ENCODE measurements at regions not wholly inside any gene's neighbourhood (a gene's known extent, or its start where the extent isn't known, plus 50 kb on each side); places are given as distances from the start of the nearest gene placed in this dataset.
A peak's percentile ranks its signal among the peaks of the same experiment; 100 is the strongest.

DNA sequence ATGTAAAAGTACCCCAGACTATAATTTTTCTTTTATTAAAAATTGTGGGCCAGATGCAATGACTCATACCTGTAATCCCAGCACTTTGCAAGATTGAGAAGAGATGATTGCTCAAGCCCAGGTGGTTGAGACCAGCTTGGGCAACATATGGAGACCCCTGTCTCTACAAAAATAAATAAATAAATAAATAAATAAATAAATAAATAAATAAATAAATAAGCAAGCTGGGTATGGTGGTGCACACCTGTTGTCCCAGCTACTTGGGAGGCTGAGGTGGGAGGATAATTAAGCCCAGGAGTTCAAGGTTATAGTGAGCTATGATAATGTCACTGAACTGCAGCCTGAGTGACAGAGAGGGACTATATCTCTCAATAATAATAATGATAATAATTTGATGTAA, 66.1 kb upstream of the CCDC179 start:
- no peak for DNase-seq (ENCODE audit: low read depth in 2 of 2)
- Histone ChIP-seq H3K4me1 (ENCODE audit: control insufficient read depth, extremely low read depth, insufficient read depth, low read length) (no peaks in the 10 kb centered on the region), H3K27ac (ENCODE audit: insufficient read depth, low read length) (no peak overlapping the region), H3K9me3 (ENCODE audit: control insufficient read depth, insufficient read depth, low read depth, low read length) (no peaks in the 10 kb centered on the region), H3K27me3 (ENCODE audit: control insufficient read depth, insufficient read depth, low read length) (no peaks in the 10 kb centered on the region), H2AFZ (ENCODE audit: low read length) (no peak overlapping the region), H4K20me1 (ENCODE audit: control insufficient read depth, extremely low read depth, insufficient read depth, low read length) (no peaks in the 10 kb centered on the region), H3K4me3 (replicated peaks in 1 of 4; ENCODE audit: control extremely low read depth in 1 of 4, insufficient read depth in 1 of 4, low read depth in 3 of 4, low read length in 4 of 4) (no peak overlapping the region), H3K4me2 (ENCODE audit: extremely low read depth, insufficient read depth, low read length) (no peak overlapping the region), H3K36me3 (ENCODE audit: control insufficient read depth, insufficient read depth, low read length) (no peaks in the 10 kb centered on the region), H3K9ac (ENCODE audit: insufficient read depth, low read length) (no peak overlapping the region), H3K79me2 (ENCODE audit: control insufficient read depth, insufficient read depth, low read length) (no peaks in the 10 kb centered on the region)
- TF ChIP-seq, protein P1, sequence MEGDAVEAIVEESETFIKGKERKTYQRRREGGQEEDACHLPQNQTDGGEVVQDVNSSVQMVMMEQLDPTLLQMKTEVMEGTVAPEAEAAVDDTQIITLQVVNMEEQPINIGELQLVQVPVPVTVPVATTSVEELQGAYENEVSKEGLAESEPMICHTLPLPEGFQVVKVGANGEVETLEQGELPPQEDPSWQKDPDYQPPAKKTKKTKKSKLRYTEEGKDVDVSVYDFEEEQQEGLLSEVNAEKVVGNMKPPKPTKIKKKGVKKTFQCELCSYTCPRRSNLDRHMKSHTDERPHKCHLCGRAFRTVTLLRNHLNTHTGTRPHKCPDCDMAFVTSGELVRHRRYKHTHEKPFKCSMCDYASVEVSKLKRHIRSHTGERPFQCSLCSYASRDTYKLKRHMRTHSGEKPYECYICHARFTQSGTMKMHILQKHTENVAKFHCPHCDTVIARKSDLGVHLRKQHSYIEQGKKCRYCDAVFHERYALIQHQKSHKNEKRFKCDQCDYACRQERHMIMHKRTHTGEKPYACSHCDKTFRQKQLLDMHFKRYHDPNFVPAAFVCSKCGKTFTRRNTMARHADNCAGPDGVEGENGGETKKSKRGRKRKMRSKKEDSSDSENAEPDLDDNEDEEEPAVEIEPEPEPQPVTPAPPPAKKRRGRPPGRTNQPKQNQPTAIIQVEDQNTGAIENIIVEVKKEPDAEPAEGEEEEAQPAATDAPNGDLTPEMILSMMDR (conservative IDR thresholded peaks at IDR 0.05 in 1 of 2, IDR thresholded peaks at IDR 0.05 in 1 of 2; ENCODE audit: low read depth in 1 of 2, low read length in 2 of 2), result no peak
- TF ChIP-seq EZH2 (IDR thresholded peaks at IDR 0.05; ENCODE audit: low read length, missing control alignments), result no peak

DNA sequence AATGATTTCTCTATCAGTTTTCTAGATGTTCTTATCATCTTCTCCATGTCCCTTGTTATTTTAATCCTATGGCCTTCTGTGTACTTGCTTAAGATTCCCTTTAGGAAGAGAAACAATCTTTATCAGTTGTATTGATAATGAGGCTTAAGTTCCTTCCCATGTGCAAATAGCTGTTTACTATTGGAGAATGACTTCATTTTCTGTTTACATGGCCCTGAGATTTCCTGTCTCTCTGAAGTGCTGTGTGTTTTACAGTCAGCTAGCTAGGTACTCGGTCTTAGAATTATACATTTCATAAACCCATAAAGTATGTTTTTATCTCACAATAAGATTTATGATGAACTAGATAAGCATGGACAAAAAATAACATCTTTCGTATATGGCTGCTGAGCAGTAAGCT, 67.5 kb upstream of the CCDC179 start:
- Histone ChIP-seq H3K79me2 (ENCODE audit: control insufficient read depth, insufficient read depth, low read length) (no peaks in the 10 kb centered on the region), H3K9me3 (ENCODE audit: control insufficient read depth, insufficient read depth, low read depth, low read length) (no peaks in the 10 kb centered on the region), H3K36me3 (ENCODE audit: control insufficient read depth, insufficient read depth, low read length) (no peaks in the 10 kb centered on the region), H2AFZ (ENCODE audit: low read length) (no peak overlapping the region), H3K4me1 (ENCODE audit: control insufficient read depth, extremely low read depth, insufficient read depth, low read length) (no peaks in the 10 kb centered on the region), H3K4me2 (ENCODE audit: extremely low read depth, insufficient read depth, low read length) (no peak overlapping the region), H3K27me3 (ENCODE audit: control insufficient read depth, insufficient read depth, low read length) (no peaks in the 10 kb centered on the region), H3K27ac (ENCODE audit: insufficient read depth, low read length) (no peak overlapping the region), H3K9ac (ENCODE audit: insufficient read depth, low read length) (no peak overlapping the region), H3K4me3 (replicated peaks in 1 of 4; ENCODE audit: control extremely low read depth in 1 of 4, insufficient read depth in 1 of 4, low read depth in 3 of 4, low read length in 4 of 4) (no peak overlapping the region), H4K20me1 (ENCODE audit: control insufficient read depth, extremely low read depth, insufficient read depth, low read length) (no peaks in the 10 kb centered on the region)
- no peak for DNase-seq (ENCODE audit: low read depth in 2 of 2)
- TF ChIP-seq, protein P1 (conservative IDR thresholded peaks at IDR 0.05 in 1 of 2, IDR thresholded peaks at IDR 0.05 in 1 of 2; ENCODE audit: low read depth in 1 of 2, low read length in 2 of 2), result no peak

DNA sequence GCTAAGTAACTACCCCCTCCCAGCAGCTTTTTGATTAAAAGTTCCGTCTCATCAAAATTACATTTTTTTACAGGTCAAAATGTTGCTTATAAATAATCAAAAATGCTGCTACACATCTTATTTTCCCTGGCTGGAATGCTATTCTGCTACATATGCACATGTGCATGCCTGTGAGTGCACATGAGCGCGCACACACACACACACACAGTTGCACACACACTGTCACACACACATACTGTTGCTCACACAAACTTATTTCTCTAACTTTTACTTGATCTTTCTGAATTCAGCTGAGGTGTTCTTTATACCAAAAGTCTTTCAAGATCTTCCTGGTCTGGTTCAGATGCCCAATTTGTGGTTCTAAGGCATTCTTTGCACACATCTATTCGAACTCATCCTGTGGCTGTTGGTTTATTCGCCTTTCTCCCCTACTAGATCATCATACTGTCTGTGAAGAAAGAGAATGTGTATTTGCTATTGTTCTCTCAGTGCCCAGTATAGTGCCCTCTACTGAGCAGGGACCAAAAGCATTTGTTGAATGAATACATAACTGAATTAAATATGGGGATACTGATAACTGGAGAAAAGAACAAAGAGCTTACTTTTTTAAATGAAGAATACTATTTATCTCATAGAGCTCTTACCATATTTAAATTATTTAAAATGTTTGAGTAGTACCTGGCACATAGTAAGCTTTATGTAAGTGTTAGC, 68.1 kb upstream of the CCDC179 start:
- no peak overlapping the region for H3K4me2 ChIP-seq (ENCODE audit: extremely low read depth, insufficient read depth, low read length)
- TF ChIP-seq, protein P1 (conservative IDR thresholded peaks at IDR 0.05 in 1 of 2, IDR thresholded peaks at IDR 0.05 in 1 of 2; ENCODE audit: low read depth in 1 of 2, low read length in 2 of 2), result peak in 1 of 2 donors; percentile 24
- TF ChIP-seq EZH2 (IDR thresholded peaks at IDR 0.05; ENCODE audit: low read length, missing control alignments), result no peak
- H2AFZ ChIP-seq (ENCODE audit: low read length), result no peak overlapping the region
- no peak overlapping the region for H3K4me3 ChIP-seq (replicated peaks in 1 of 4; ENCODE audit: control extremely low read depth in 1 of 4, insufficient read depth in 1 of 4, low read depth in 3 of 4, low read length in 4 of 4)
- no peak for DNase-seq (ENCODE audit: low read depth in 2 of 2)
- no peak overlapping the region for H3K9ac ChIP-seq (ENCODE audit: insufficient read depth, low read length)
- H3K79me2 ChIP-seq (ENCODE audit: control insufficient read depth, insufficient read depth, low read length), result no peaks in the 10 kb centered on the region
- no peaks in the 10 kb centered on the region for H3K36me3 ChIP-seq (ENCODE audit: control insufficient read depth, insufficient read depth, low read length)
- no peaks in the 10 kb centered on the region for H3K27me3 ChIP-seq (ENCODE audit: control insufficient read depth, insufficient read depth, low read length)
- no peak overlapping the region for H3K27ac ChIP-seq (ENCODE audit: insufficient read depth, low read length)
- no peaks in the 10 kb centered on the region for H4K20me1 ChIP-seq (ENCODE audit: control insufficient read depth, extremely low read depth, insufficient read depth, low read length)
- no peaks in the 10 kb centered on the region for H3K4me1 ChIP-seq (ENCODE audit: control insufficient read depth, extremely low read depth, insufficient read depth, low read length)
- H3K9me3 ChIP-seq (ENCODE audit: control insufficient read depth, insufficient read depth, low read depth, low read length), result no peaks in the 10 kb centered on the region
